ENCODE measurements at regions not wholly inside any gene's neighbourhood (a gene's known extent, or its start where the extent isn't known, plus 50 kb on each side); places are given as distances from the start of the nearest gene placed in this dataset.

- no peak for DNase-seq (ENCODE audit: low read depth)
Observed at GRCh38 chr14:101241807-101242278, 319.5 kb upstream of the DIO3 start.

GRCh38 chr14:101242442-101243385 is 318.6 kb upstream of the DIO3 start:
- no peak for DNase-seq (ENCODE audit: low read depth)

DNA sequence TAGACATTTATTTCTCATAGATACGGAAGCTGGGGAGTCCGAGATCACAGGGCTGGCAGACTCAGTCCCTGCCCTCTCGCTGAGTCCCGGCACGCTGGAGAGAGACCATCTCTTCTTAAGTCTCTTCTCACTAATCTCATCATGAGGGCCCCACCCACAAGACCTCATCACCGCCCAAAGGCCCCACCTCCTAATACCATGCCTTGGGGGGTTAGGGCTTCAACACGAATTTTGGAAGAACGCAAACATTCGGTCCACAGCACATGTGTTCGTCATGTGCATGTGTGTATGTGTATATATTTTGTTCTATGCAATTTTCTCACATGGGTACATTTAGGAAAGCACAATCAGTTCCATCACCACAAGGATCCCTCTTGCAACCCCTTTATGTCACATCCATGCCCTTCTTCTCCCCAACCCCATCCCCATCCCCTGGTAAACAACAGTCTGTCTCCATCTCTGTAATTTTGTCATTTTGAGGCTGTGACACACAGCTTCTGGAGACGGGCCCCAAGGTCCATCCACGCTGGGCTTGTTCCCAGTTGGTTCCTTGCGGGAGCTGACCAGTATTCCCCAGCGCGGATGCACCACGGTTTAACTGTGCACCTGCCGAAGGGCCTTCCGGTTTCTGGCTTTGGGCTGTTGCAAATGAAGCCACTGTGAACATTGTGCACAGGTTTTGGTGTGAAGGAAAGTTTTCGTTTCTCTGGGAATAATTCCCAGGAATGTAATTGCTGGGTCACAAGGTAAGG is 317.5 kb upstream of the DIO3 start:
- no peak for DNase-seq (ENCODE audit: low read depth)

DNA sequence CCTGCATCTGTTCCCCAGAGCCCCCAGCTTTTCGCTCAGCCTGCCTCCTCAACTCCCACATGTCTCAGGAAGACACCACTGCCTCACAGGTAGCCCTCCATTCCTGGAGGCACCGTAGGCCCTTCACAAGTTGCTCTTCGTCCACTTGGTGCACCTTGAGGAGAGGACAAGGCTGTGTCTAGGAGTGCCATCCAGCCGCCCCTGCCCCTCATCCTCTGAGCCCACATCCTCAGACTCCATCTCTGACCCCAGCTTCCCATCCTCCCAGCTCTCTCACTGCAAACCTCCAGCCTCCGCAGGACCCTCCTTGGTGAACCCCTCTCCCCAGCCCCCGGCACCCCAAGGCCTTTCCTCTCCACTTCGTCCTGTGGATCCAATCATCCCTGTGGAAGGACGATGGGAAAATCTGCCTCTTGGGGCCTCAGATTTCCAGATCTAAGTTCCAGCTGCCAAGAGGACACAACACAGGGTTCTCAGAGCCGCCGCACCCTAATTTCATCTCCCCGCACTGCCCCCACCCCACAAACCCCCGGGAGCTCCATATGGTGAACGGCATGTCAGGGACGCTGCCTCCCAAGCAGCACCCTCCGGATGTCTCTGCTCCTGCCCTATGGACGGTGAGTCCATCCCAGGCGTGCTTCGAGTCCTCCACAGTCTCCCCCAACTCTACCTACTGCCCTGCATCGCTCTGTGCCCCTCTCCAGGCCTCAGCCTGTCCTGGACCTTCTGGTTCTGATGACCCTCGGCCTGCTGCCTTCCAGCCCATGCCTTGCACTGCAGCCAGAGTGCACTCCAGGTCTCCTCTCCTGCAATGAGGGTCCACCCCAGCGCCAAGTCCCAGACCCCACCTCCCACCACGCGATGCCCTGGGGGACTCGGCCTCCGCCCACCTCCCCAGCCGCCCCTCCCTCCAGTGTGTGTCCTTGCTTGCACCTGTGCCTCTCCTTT is 314.1 kb upstream of the DIO3 start:
- no peak for DNase-seq (ENCODE audit: low read depth)

- no peak for DNase-seq (ENCODE audit: low read depth)
Observed at GRCh38 chr14:101247842-101248725, 313.2 kb upstream of the DIO3 start.

- no peak for DNase-seq (ENCODE audit: low read depth)
Observed at GRCh38 chr14:101248840-101249675, 312.2 kb upstream of the DIO3 start.

DNA sequence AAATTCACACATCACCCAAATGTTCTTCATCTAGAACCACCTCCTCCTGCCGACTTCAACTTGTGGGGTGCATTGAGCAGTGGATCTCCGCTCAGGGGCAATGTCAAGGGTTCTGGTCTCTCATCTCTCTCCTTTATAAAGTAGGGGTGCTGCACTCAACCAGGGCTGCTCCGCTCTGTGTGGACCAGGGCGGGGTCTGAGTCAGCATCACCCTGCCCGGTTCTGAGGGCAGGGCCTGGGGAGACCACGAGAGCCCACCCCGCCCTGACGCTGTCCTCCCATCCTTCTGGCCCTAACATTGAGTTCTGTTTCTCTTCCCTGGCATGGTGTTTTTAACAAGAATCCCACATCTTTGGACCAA is 311.6 kb upstream of the DIO3 start:
- no peak for DNase-seq (ENCODE audit: low read depth)

DNA sequence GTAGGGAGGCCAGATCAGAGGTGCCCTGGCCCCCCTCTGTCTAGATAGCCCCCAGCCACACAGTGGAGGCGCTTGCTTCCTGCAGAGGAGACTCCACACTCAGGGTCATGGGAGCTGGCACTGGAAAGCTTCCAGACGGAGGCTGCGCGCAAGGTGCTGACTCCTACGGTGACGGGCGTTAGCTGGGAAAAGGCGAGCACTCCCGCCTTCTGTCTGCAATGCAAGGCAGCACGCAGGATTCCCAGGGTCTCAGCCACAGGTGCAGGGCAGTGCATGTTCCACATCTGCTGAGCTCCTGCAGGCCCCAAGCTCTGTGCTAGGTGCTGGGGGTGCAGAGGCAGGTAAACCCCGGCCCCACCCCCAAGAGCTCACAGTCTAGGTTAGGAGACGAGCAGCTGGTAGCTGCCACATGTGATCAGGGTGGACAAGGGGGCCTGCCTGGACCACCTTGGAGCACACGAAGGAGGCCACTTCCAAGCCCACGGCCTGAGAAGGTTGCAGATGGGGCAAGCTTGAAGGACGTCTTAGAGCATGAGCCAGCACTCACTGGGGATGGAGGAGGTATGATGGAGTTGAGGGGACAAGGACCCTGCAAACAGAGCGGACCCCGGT is 310.9 kb upstream of the DIO3 start:
- no peak for DNase-seq (ENCODE audit: low read depth)

DNA sequence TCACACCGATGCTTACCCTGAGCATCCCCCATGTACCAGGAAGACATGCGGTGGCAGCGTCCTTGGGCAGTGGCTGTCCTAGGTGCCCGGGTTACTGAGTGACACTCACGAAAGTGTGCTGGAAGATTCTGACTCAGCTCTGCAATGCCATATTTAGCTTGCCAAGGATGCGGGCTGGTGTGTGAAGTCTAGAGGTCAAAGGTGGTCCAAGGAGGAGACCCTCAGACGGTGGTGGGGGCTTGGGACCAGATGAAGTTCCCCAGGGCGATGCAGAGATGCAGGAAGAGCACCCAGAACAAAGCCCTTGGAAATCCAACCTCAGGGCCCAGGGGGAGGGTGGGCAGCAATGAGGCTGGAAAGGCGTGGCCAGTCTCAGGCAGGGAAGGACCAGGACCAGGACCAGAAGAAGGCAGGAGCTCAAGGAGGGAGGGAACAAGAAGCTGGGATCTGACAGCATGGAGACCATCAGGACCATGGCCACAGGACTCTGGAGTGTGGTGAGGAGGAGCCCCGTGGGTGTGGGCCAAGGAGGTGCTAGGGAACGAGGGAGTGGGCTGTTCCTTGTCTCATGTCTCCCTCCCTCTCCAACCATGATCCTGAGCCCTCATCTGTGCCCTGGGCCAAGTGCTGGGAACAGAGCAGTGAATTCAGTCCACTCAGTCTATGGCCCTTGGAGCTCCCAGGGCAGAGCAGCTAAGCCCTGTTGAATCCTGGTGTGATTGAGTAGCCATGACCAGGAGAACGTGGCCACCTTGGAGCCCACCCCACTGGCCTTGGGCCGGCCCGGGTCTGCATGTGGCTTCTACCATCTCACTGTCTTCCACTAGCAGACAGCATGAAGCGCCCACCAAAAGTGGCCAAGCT is 310.1 kb upstream of the DIO3 start:
- DNase-seq (ENCODE audit: low read depth): no peak

- DNase-seq (ENCODE audit: low read depth): no peak
Observed at GRCh38 chr14:101251812-101252442, 309.4 kb upstream of the DIO3 start.

GRCh38 chr14:101252443-101253214 is 308.7 kb upstream of the DIO3 start:
- no peak for DNase-seq (ENCODE audit: low read depth)

DNA sequence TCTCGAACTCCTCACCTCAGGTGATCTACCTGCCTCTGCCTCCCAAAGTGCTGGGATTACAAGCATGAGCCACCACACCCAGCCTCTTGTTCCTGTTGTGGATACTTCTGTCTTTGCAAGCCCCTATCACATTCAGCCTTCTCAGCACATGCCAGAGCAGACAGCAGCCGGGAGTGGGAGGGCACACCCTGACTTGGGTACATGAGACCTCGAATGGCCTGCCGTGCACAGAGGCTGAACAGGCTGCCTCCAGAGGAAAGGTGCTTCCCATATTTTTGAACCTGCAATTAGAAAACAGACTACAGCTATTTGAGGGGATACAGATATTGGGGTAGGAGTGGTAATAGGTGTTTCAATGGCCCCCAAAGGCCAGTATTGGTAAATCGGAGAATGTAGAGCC is 307.3 kb upstream of the DIO3 start:
- no peak for DNase-seq (ENCODE audit: low read depth)

DNA sequence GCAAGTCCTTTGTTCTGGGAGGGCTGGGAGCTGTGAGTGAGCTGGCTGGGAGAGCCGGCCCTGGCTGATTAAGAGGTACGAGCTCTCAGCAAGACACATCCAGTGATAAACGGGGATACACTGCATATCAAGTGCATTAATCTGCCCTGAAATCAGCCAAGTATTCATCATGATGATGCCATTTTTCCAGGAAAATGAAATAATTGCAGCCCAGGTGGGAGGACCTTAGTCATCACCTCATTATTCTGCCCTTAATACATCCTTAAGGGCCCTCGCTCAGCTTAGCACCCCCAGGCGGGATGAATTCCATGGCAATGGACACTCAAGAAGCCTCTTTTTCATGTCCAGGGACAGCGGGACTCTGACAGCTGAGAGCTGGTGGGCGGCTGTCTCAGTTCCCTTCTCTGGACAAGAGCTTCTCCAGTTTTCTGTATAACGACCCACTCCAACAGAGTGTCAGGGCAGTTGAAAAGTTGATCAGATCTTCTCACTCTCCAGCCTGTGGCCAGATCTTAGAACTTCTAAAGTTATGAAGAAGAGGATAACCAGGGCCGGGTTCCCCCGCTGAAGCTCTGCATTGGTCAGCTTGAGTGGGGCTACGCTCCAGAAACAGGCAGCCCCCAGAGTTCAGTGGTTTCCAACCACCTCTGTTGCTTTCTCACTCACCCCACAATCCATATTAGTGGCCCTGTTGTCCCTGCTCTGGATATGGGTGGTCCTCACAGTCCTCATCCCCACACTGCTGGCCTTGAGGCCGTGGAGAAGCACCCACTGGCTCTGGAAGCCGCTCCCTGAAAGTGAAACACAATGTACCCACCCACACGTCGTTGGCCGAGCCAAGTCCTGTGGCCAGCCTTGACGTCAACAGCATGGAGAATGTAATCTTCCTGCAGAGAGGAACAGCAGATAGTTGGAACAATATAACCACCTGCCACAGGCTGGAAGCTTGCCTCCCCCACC is 306.2 kb upstream of the DIO3 start:
- DNase-seq (ENCODE audit: low read depth): peak; percentile 13

DNA sequence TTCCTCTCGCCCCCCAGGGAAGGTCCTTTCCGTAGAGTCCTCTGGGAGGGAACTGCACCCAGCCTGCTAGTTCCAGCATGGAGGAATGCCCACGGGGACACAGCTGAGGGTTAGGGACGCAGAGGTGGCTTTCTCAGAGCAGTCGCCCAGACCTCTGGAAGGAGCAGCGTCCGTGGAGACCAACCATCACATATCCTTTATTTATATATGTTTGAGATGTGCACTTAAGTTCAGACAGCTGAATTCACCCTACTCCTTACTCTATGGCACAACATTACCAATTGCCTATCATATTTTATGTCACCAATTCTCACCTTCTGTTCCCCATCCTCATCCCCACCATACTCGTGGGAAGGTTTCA is 305.6 kb upstream of the DIO3 start:
- no peak for DNase-seq (ENCODE audit: low read depth)

DNA sequence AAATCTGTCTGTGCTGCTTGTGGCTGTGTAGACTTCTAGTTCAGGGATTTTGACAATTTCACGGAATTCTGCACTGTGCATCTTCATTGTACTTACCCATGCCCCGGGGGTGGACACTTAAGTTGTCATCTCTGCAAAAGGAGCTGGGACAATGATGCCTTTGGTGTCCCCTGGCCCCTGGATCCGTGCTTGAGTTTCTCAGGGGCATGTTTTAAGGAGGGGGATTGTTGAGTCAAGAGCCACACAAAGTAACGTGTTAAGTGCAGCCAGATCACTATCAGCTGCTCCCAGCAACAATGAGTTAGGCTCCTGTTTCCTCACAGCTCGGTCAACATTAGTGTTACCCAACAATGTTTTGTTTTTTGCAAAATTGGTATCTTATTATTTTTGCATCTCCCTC is 305.0 kb upstream of the DIO3 start:
- no peak for DNase-seq (ENCODE audit: low read depth)

GRCh38 chr14:101257551-101257950 is 303.7 kb upstream of the DIO3 start:
- DNase-seq (ENCODE audit: low read depth): no peak

All from forelimb muscle (tissue), 1 donor.